Thoracic aorta (tissue), 2 donors: ENCODE measurements at regions not wholly inside any gene's neighbourhood (a gene's known extent, or its start where the extent isn't known, plus 50 kb on each side); places are given as distances from the start of the nearest gene placed in this dataset.

Source experiments
- ATAC-seq: fragments of 150-250 bp; one replicate; pipeline ENCODE4 v1.8.0; 2017; ENCODE audit warnings: low read depth; ENCODE audit not compliant: insufficient number of reproducible peaks, low FRiP score
- DNase-seq: peaks from one replicate; pipeline ENCODE4 v3.0.0-alpha.2; 2020; ENCODE audit warnings: low spot score
- H3K27ac ChIP-seq, 2 donors: fragments of 200-600 bp; sonication (generic); 1 replicate in 1 of 2; 2 replicates in 1 of 2; pipeline ENCODE4 v1.5.1; 2016; ENCODE audit warnings: mild to moderate bottlenecking in 2 of 2, moderate library complexity in 2 of 2
- H3K27me3 ChIP-seq: fragments of 200-600 bp; sonication (generic); replicated peaks from 2 replicates; pipeline ENCODE4 v1.6.0; 2016; ENCODE audit warnings: mild to moderate bottlenecking; ENCODE audit not compliant: insufficient read depth
- H3K36me3 ChIP-seq: fragments of 200-600 bp; sonication (generic); one replicate; pipeline ENCODE4 v1.5.1; 2016
- H3K4me1 ChIP-seq, 2 donors: fragments of 200-600 bp; sonication (generic); 1 replicate in 1 of 2; 2 replicates in 1 of 2; pipeline versions ENCODE4 v1.5.1 to v1.6.0; 2016; ENCODE audit warnings: low read depth in 2 of 2, mild to moderate bottlenecking in 1 of 2; ENCODE audit not compliant: control insufficient read depth in 1 of 2
- H3K4me3 ChIP-seq: fragments of 200-600 bp; sonication (generic); 2 replicates; pipeline ENCODE4 v1.5.1; 2016; ENCODE audit warnings: mild to moderate bottlenecking
- H3K9me3 ChIP-seq: fragments of 200-600 bp; sonication (generic); 2 replicates; pipeline ENCODE4 v1.5.1; 2016
- CTCF ChIP-seq: fragments of 200-600 bp; sonication (generic); IDR thresholded peaks from one replicate; pipeline ENCODE4 v1.5.1; 2019; ENCODE audit warnings: antibody characterized with exemption

GRCh38 chr3:31164381-31164780 is 269.9 kb upstream of the GADL1 start:
- Histone ChIP-seq H3K4me1 (peaks cover 6 to 44% of the 10 kb centered on the region in 2 donors), H3K27ac (no peak overlapping the region), H3K27me3 (no peaks in the 10 kb centered on the region), H3K9me3 (no peaks in the 10 kb centered on the region), H3K36me3 (no peaks in the 10 kb centered on the region), H3K4me3 (no peak overlapping the region)
- ATAC-seq, result no peak
- TF ChIP-seq CTCF, result no peak
- DNase-seq, result no peak

DNA sequence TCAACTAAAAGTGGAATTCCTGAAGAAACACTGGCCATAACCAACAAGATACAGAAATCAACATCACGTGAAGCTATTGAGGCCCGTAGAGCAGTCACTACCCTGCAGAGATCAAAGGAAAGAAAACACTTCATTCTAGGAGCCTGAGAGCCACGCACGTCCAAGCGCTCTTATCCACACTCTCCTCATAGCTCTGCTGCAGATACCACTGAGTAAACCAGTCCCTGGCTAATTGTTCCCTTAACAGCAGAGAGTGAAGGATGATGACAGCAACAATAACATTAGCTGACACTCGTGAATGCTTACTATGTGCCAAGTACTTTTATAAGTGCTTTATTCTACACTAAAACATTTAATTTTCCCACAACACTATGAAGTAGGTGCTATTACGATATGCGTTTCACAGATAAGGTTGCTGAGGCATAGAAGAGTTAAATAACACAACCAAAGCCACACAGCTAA is 271.0 kb upstream of the GADL1 start:
- H3K9me3 ChIP-seq, result no peaks in the 10 kb centered on the region
- no peak for TF ChIP-seq CTCF
- peaks cover 6 to 41% of the 10 kb centered on the region in 2 donors for H3K4me1 ChIP-seq
- DNase-seq (no peak), ATAC-seq (no peak)
- H3K27me3 ChIP-seq, result no peaks in the 10 kb centered on the region
- peak overlapping the region; percentile 47 to 75 for H3K27ac ChIP-seq
- H3K4me3 ChIP-seq, result peak overlapping the region; percentile 35
- no peaks in the 10 kb centered on the region for H3K36me3 ChIP-seq

GRCh38 chr3:31166249-31166885 is 271.9 kb upstream of the GADL1 start:
- H3K4me1 ChIP-seq, result peaks cover 6 to 50% of the 10 kb centered on the region in 2 donors
- no peak for ATAC-seq
- peak overlapping the region; percentile 35 for H3K4me3 ChIP-seq
- H3K27me3 ChIP-seq, result no peaks in the 10 kb centered on the region
- no peaks in the 10 kb centered on the region for H3K9me3 ChIP-seq
- peak overlapping the region; percentile 47 to 75 for H3K27ac ChIP-seq
- no peak for TF ChIP-seq CTCF
- DNase-seq, result no peak
- no peaks in the 10 kb centered on the region for H3K36me3 ChIP-seq

DNA sequence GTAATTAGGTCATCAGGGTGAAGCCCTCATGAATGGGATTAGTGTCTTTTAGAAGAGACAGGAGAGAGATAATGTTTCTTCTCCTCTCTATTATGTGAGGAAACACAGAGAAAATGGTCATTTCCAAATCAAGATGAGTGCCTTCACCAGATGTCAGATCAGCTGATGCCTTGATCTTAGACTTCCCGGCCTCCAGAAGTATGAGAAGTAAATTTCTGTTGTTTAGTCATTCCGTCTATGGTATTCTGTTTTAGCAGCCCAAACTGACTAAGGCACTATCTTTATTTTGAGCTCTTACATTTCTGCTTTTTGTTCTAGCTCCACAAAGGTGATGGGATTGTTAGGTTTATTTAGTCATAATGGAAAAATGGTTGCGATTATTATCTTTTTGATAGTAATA is 273.2 kb upstream of the GADL1 start:
- H3K27ac ChIP-seq, result peak overlapping the region in 1 of 2 donors; percentile 75
- no peak overlapping the region for H3K4me3 ChIP-seq
- H3K4me1 ChIP-seq, result peaks cover 6 to 61% of the 10 kb centered on the region in 2 donors
- no peaks in the 10 kb centered on the region for H3K27me3 ChIP-seq
- no peaks in the 10 kb centered on the region for H3K36me3 ChIP-seq
- TF ChIP-seq CTCF, result no peak
- DNase-seq, result no peak
- H3K9me3 ChIP-seq, result no peaks in the 10 kb centered on the region
- ATAC-seq, result no peak

DNA sequence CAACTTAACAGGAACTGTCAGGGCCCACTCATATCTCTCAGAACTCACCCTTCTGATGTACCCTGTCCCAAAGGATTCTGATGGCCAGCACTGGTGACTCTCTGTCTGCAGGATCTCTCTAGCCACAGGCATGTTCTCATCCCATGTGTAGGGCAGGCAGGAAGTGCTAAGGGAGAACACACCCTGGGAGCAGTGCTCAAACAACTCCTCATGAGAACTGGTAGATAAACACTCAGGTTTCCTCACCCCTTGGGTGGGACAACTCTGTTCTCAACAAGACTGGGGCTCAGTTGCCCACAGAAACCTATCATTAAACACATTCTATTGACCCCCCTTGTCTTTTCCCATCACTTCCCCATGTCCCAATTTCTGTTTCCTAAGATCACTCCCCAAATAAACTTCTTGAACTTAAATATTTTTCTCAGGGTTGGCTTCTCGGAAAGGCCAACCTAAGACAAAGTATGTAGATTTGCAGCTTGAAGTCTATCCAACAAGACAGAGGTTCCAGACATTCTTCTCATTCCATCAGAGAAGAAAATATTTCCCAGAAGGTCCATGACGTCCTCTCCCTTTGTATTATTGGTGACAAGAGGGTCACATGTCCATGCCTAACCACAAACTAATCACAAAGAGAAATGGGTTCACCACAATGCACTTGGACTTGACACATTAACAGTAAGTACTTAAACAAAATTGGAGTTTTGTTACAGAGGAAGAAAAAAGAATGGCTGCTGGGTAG is 276.6 kb upstream of the GADL1 start:
- DNase-seq (no peak), ATAC-seq (no peak)
- Histone ChIP-seq H3K27ac (peak overlapping the region; percentile 30 to 45), H3K27me3 (no peaks in the 10 kb centered on the region), H3K9me3 (no peaks in the 10 kb centered on the region), H3K4me1 (peaks cover 6 to 44% of the 10 kb centered on the region in 2 donors), H3K4me3 (no peak overlapping the region), H3K36me3 (no peaks in the 10 kb centered on the region)
- TF ChIP-seq CTCF, result no peak
